Astrocyte of the hippocampus (primary cell): ENCODE measurements at regions not wholly inside any gene's neighbourhood (a gene's known extent, or its start where the extent isn't known, plus 50 kb on each side); places are given as distances from the start of the nearest gene placed in this dataset.
A peak's percentile ranks its signal among the peaks of the same experiment; 100 is the strongest.
"Not testable (repeated sequence)": the region's sequence is repeated elsewhere in the genome, so short reads cannot be mapped to it uniquely, and the experiment has no call there.

Experiments
- DNase-seq: peaks from one replicate; pipeline ENCODE4 v3.0.0; 2011; ENCODE audit warnings: low read depth, low spot score

GRCh38 chr9:588981-589380 is 252.5 kb upstream of the DMRT1 start:
- DNase-seq: no peak

GRCh38 chr9:589723-590122 is 251.8 kb upstream of the DMRT1 start:
- peak; percentile 72 for DNase-seq

GRCh38 chr9:591292-591691 is 250.2 kb upstream of the DMRT1 start:
- peak; percentile 49 for DNase-seq

- DNase-seq: peak; percentile 4
Measured at GRCh38 chr9:592225-592624, 249.3 kb upstream of the DMRT1 start.

- no peak for DNase-seq
Measured at GRCh38 chr9:592733-593132, 248.8 kb upstream of the DMRT1 start.

- no peak for DNase-seq
Measured at GRCh38 chr9:593809-594208, 247.7 kb upstream of the DMRT1 start.

- no peak for DNase-seq
Measured at GRCh38 chr9:596703-597102, 244.8 kb upstream of the DMRT1 start.

GRCh38 chr9:600006-600405 is 241.5 kb upstream of the DMRT1 start:
- DNase-seq: no peak

- no peak for DNase-seq
Measured at GRCh38 chr9:602716-603115, 238.8 kb upstream of the DMRT1 start.

- DNase-seq: no peak
Measured at GRCh38 chr9:603126-603525, 238.4 kb upstream of the DMRT1 start.

GRCh38 chr9:607417-607816 is 234.1 kb upstream of the DMRT1 start:
- DNase-seq: no peak

- DNase-seq: peak; percentile 93
Measured at GRCh38 chr9:613771-614347, 227.6 kb upstream of the DMRT1 start.

GRCh38 chr9:614431-614830 is 227.1 kb upstream of the DMRT1 start:
- DNase-seq: no peak

GRCh38 chr9:615756-616155 is 225.7 kb upstream of the DMRT1 start:
- DNase-seq: no peak

- DNase-seq: no peak
Measured at GRCh38 chr9:616694-617093, 224.8 kb upstream of the DMRT1 start.

GRCh38 chr9:617445-618085 is 223.9 kb upstream of the DMRT1 start:
- no peak for DNase-seq

- DNase-seq: no peak
Measured at GRCh38 chr9:618478-618877, 223.0 kb upstream of the DMRT1 start.

GRCh38 chr9:621201-621855 is 220.2 kb upstream of the DMRT1 start:
- DNase-seq: no peak

- DNase-seq: peak; percentile 34
Measured at GRCh38 chr9:624935-625500, 216.5 kb upstream of the DMRT1 start.

- DNase-seq: no peak
Measured at GRCh38 chr9:625613-626012, 215.9 kb upstream of the DMRT1 start.

GRCh38 chr9:626114-626513 is 215.4 kb upstream of the DMRT1 start:
- not testable (repeated sequence) for DNase-seq

GRCh38 chr9:626596-626995 is 214.9 kb upstream of the DMRT1 start:
- DNase-seq: no peak
